HEK293T (cell line): ENCODE measurements at regions not wholly inside any gene's neighbourhood (a gene's known extent, or its start where the extent isn't known, plus 50 kb on each side); places are given as distances from the start of the nearest gene placed in this dataset.

Experiments used
- CTCF ChIA-PET: fragments of 350-600 bp; formaldehyde crosslinking; extraction: SDS; loops from one replicate; lab custom pipeline; 2021; ENCODE audit warnings: antibody characterized with exemption, inconsistent platforms; lab: Yijun Ruan, JAX
- POLR2A ChIA-PET: fragments of 350-600 bp; formaldehyde crosslinking; extraction: SDS; loops from one replicate; lab custom pipeline; 2020; ENCODE audit warnings: antibody characterized with exemption, inconsistent platforms; lab: Yijun Ruan, JAX
- DNase-seq: peaks from one replicate; pipeline ENCODE4 v3.0.0; 2012; ENCODE audit warnings: mixed read lengths; ENCODE audit errors: extremely low spot score
- ARNT ChIP-seq: fragments of 450-650 bp; IDR thresholded peaks from 2 replicates; pipeline ENCODE4 v1.6.1; 2017; ENCODE audit warnings: mild to moderate bottlenecking
- BHLHE40 ChIP-seq: fragments of 450-650 bp; IDR thresholded peaks from 2 replicates; pipeline ENCODE4 v1.6.1; 2016; ENCODE audit warnings: mild to moderate bottlenecking, moderate library complexity, borderline replicate concordance
- CTBP1 ChIP-seq: fragments of 450-650 bp; IDR thresholded peaks from 2 replicates; pipeline ENCODE4 v1.6.1; 2016; ENCODE audit warnings: borderline replicate concordance
- ELF4 ChIP-seq: fragments of 450-650 bp; IDR thresholded peaks from 2 replicates; pipeline ENCODE4 v1.6.1; 2017; ENCODE audit warnings: antibody characterized with exemption
- FOXA1 ChIP-seq: fragments of 450-650 bp; IDR thresholded peaks from 2 replicates; pipeline ENCODE4 v1.6.1; 2016; ENCODE audit warnings: mild to moderate bottlenecking
- FOXK2 ChIP-seq: fragments of 450-650 bp; IDR thresholded peaks from 2 replicates; pipeline ENCODE4 v1.6.1; 2016; ENCODE audit warnings: mild to moderate bottlenecking
- FOXM1 ChIP-seq: fragments of 450-650 bp; IDR thresholded peaks from 2 replicates; pipeline ENCODE4 v1.6.1; 2017; ENCODE audit warnings: mild to moderate bottlenecking, borderline replicate concordance
- HDGF ChIP-seq: fragments of 450-650 bp; IDR thresholded peaks from 2 replicates; pipeline ENCODE4 v1.6.1; 2017; ENCODE audit warnings: antibody characterized with exemption, borderline replicate concordance
- L3MBTL2 ChIP-seq: fragments of 450-650 bp; conservative IDR thresholded peaks from 2 replicates; pipeline ENCODE4 v1.6.1; 2016; ENCODE audit warnings: mild to moderate bottlenecking
- LEF1 ChIP-seq: fragments of 450-650 bp; IDR thresholded peaks from 2 replicates; pipeline ENCODE4 v1.6.1; 2017; ENCODE audit warnings: mild to moderate bottlenecking, borderline replicate concordance
- NFRKB ChIP-seq: fragments of 450-650 bp; IDR thresholded peaks from 2 replicates; pipeline ENCODE4 v1.6.1; 2016; ENCODE audit warnings: mild to moderate bottlenecking, moderate library complexity
- SP1 ChIP-seq: fragments of 450-650 bp; IDR thresholded peaks from 2 replicates; pipeline ENCODE4 v1.6.1; 2017
- SUZ12 ChIP-seq: fragments of 450-650 bp; IDR thresholded peaks from 2 replicates; pipeline ENCODE4 v1.6.1; 2016; ENCODE audit warnings: mild to moderate bottlenecking
- TARDBP ChIP-seq: fragments of 450-650 bp; IDR thresholded peaks from 2 replicates; pipeline ENCODE4 v1.6.1; 2016
- ZNF384 ChIP-seq: fragments of 450-650 bp; IDR thresholded peaks from 2 replicates; pipeline ENCODE4 v1.6.1; 2016
- TF ChIP-seq, protein P1 (sequence below): fragments of 450-650 bp; IDR thresholded peaks from 2 replicates; pipeline ENCODE4 v1.6.1; 2016

DNA sequence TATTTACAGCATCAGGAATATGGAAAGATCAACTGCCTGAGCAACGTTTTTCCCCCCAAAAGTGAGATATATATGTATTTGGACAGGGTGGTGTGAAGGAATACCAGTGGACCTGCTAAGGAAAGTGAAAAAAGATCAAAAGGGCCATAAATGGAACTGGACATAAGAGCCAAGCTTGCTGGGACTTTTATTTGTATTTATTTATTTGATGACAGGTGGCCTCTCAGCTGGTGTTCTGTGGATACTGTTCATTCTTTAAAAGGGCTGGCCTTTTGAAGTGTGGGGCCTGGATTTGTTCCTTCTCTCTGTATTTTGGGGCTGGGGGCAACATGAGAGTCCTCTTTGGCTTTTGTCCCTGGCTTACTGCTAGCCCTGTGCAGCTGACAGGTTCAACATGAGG, 306.6 kb upstream of the N4BP1 start:
- CTCF ChIA-PET, result no interaction called here
- TF ChIP-seq ELF4 (no peak), FOXK2 (no peak), SP1 (no peak), SUZ12 (no peak), FOXM1 (no peak), HDGF (no peak), ARNT (no peak), NFRKB (no peak), TARDBP (no peak), LEF1 (no peak), FOXA1 (no peak), CTBP1 (no peak), L3MBTL2 (no peak), BHLHE40 (no peak), ZNF384 (no peak)
- TF ChIP-seq, protein P1, sequence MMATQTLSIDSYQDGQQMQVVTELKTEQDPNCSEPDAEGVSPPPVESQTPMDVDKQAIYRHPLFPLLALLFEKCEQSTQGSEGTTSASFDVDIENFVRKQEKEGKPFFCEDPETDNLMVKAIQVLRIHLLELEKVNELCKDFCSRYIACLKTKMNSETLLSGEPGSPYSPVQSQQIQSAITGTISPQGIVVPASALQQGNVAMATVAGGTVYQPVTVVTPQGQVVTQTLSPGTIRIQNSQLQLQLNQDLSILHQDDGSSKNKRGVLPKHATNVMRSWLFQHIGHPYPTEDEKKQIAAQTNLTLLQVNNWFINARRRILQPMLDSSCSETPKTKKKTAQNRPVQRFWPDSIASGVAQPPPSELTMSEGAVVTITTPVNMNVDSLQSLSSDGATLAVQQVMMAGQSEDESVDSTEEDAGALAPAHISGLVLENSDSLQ, result no peak
- POLR2A ChIA-PET, result no interaction called here
- no peak for DNase-seq

DNA sequence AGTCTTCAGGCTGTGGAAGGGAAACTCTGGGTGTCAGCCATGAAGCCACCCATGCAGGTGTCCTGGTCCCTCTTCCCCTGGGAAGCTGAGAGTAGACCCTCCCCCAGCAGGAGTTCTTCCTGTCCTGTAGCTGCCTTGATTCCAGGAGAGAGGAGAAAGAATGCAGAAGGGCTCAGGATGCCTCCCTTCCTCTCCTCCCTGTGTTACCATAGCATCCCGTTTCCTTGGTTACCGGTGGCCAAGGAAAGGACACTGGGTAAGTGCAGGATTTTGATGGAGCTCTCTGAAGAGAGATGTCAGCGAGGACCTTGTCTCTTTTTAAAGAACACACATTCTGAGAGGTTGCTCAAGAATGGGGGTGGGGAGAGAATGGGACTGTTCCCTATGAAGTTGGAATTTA, 304.1 kb upstream of the N4BP1 start:
- ChIA-PET POLR2A (no interaction called here), CTCF (no interaction called here)
- DNase-seq, result no peak
- TF ChIP-seq, protein P1, result no peak
- TF ChIP-seq NFRKB (no peak), L3MBTL2 (no peak), ZNF384 (no peak), HDGF (no peak)

DNA sequence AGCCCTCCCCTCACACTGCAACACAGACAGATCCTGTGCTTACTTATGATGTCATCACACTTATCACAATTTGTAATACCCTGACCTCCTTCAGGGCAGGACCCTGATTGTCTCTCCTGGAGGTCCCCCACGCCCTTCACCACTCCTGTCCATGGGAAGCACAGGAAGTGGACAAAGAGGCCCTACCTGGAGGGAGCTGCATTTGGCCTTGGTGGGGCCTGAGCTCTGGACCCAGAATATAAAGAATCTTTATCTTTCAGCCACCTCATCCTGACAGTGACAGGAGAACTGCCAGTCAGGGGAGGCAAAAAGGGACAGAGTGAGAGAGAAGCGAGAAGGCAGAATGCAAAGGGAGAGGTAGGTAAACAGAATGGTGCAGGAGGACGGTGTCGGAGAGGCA, 303.4 kb upstream of the N4BP1 start:
- ChIA-PET POLR2A (no interaction called here), CTCF (no interaction called here)
- no peak for DNase-seq
- no peak for TF ChIP-seq ZNF384
- TF ChIP-seq LEF1, result no peak
- no peak for TF ChIP-seq TARDBP
- no peak for TF ChIP-seq SP1
- TF ChIP-seq FOXM1, result no peak
- TF ChIP-seq FOXK2, result no peak
- TF ChIP-seq BHLHE40, result no peak
- TF ChIP-seq FOXA1, result no peak
- TF ChIP-seq CTBP1, result no peak
- TF ChIP-seq HDGF, result no peak
- no peak for TF ChIP-seq L3MBTL2
- no peak for TF ChIP-seq SUZ12
- no peak for TF ChIP-seq NFRKB
- TF ChIP-seq ARNT, result no peak
- TF ChIP-seq, protein P1, result no peak
- no peak for TF ChIP-seq ELF4

DNA sequence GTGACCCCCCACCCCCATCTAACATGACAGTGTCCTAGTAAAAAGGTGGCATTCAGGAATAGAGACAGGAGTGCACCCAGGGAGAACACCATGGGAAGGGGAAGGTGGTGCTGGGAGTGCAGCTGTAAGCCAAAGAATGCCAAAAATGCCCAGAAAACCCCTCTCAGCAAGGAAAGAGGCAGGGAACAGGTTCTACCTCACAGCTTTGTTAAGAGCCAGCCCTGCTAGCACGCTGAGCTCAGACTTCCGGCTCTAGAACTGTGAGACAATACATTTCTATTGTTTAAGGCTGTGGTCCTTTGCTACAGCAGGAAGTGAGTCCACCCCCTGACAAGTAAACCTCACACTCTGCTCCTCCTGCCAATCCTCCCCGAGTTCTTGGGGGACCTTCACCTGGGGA, 302.4 kb upstream of the N4BP1 start:
- DNase-seq, result no peak
- CTCF ChIA-PET, result no interaction called here
- TF ChIP-seq FOXA1, result no peak
- TF ChIP-seq SP1, result no peak
- no peak for TF ChIP-seq BHLHE40
- TF ChIP-seq ZNF384, result no peak
- no peak for TF ChIP-seq HDGF
- no peak for TF ChIP-seq L3MBTL2
- no peak for TF ChIP-seq FOXM1
- no peak for TF ChIP-seq LEF1
- POLR2A ChIA-PET, result no interaction called here

DNA sequence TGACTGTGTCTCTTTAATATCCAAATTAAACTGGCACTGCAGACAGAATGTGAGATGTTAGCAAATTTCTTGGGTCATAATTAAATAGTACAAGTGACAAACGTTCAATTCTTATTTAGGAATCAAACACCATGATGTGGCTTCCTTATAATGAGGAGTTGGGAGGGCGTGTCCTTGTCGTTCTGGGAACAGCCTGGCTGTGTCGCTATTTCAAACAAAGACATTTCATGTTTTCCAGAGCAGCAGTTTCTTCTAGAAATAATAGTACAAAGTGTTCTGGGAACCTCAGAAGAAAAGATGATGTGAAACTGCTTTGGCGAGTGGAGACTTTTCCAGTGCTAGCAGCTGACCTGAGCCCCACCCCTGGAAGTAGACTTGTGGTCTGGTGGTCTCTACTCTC, 301.7 kb upstream of the N4BP1 start:
- TF ChIP-seq ELF4, result no peak
- TF ChIP-seq L3MBTL2, result no peak
- no peak for TF ChIP-seq FOXK2
- no peak for TF ChIP-seq BHLHE40
- no peak for TF ChIP-seq FOXA1
- no peak for TF ChIP-seq SUZ12
- no peak for TF ChIP-seq SP1
- TF ChIP-seq, protein P1, result no peak
- no peak for TF ChIP-seq CTBP1
- TF ChIP-seq FOXM1, result no peak
- no peak for TF ChIP-seq NFRKB
- TF ChIP-seq TARDBP, result no peak
- no peak for TF ChIP-seq ZNF384
- no peak for TF ChIP-seq HDGF
- TF ChIP-seq ARNT, result no peak
- no peak for TF ChIP-seq LEF1
- DNase-seq, result peak; percentile 17
- POLR2A ChIA-PET, result no interaction called here
- CTCF ChIA-PET, result no interaction called here

DNA sequence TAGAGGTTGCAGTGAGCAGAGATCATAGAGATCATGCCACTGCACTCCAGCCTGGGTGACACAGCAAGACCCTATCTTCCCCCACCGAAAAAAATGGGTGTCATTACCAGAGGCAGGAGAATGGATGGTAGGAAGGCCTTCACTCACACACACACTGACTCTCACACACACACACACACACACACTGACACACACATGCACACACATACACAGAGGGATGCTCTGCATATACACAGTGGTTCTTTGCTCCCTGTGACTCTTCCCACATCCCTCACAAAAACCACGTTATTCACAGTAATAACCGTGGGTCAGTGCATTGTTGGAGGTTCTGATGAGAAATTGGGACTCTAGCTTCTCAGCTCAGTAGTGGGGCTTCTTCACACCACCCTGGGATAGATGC, 300.2 kb upstream of the N4BP1 start:
- DNase-seq, result no peak
- no peak for TF ChIP-seq CTBP1
- CTCF ChIA-PET, result no interaction called here
- POLR2A ChIA-PET, result no interaction called here
